ENCODE measurements at regions not wholly inside any gene's neighbourhood (a gene's known extent, or its start where the extent isn't known, plus 50 kb on each side); places are given as distances from the start of the nearest gene placed in this dataset.

- no peaks in the 10 kb centered on the region for H3K4me1 ChIP-seq (ENCODE audit: insufficient read depth, low read length)
- no peaks in the 10 kb centered on the region for H3K27me3 ChIP-seq (ENCODE audit: insufficient read depth, low read length)
- H3K9ac ChIP-seq (ENCODE audit: low read depth, low read length): no peak overlapping the region
- peaks cover 3% of the 10 kb centered on the region; the same call in 1 of the 2 replicates for H3K9me3 ChIP-seq (ENCODE audit: insufficient read depth, low read depth, low read length)
- H3K27ac ChIP-seq (ENCODE audit: low read length): no peak overlapping the region
- H3K36me3 ChIP-seq (ENCODE audit: insufficient read depth, low read depth, low read length): no peaks in the 10 kb centered on the region
- no peak overlapping the region for H3K4me3 ChIP-seq (ENCODE audit: low read length)
These were observed 954.1 kb upstream of the COX7C start for GRCh38 chr5:85663708-85664031.

GRCh38 chr5:85670417-85670816, 947.3 kb upstream of the COX7C start:
- no peaks in the 10 kb centered on the region for H3K4me1 ChIP-seq (ENCODE audit: insufficient read depth, low read length)
- no peak overlapping the region for H3K4me3 ChIP-seq (ENCODE audit: low read length)
- H3K9me3 ChIP-seq (ENCODE audit: insufficient read depth, low read depth, low read length): no peaks in the 10 kb centered on the region
- no peak overlapping the region for H3K9ac ChIP-seq (ENCODE audit: low read depth, low read length)
- H3K27ac ChIP-seq (ENCODE audit: low read length): no peak overlapping the region
- H3K27me3 ChIP-seq (ENCODE audit: insufficient read depth, low read length): no peaks in the 10 kb centered on the region
- no peaks in the 10 kb centered on the region for H3K36me3 ChIP-seq (ENCODE audit: insufficient read depth, low read depth, low read length)

GRCh38 chr5:85671223-85671970, 946.3 kb upstream of the COX7C start:
- no peak overlapping the region for H3K9ac ChIP-seq (ENCODE audit: low read depth, low read length)
- H3K4me1 ChIP-seq (ENCODE audit: insufficient read depth, low read length): no peaks in the 10 kb centered on the region
- no peaks in the 10 kb centered on the region for H3K36me3 ChIP-seq (ENCODE audit: insufficient read depth, low read depth, low read length)
- no peak overlapping the region for H3K4me3 ChIP-seq (ENCODE audit: low read length)
- no peaks in the 10 kb centered on the region for H3K27me3 ChIP-seq (ENCODE audit: insufficient read depth, low read length)
- H3K9me3 ChIP-seq (ENCODE audit: insufficient read depth, low read depth, low read length): no peaks in the 10 kb centered on the region
- no peak overlapping the region for H3K27ac ChIP-seq (ENCODE audit: low read length)

GRCh38 chr5:85681871-85682270, 935.9 kb upstream of the COX7C start:
- Histone ChIP-seq H3K27ac (ENCODE audit: low read length) (no peak overlapping the region), H3K9me3 (ENCODE audit: insufficient read depth, low read depth, low read length) (no peaks in the 10 kb centered on the region), H3K4me3 (ENCODE audit: low read length) (no peak overlapping the region)

GRCh38 chr5:85684351-85684750, 933.4 kb upstream of the COX7C start:
- no peaks in the 10 kb centered on the region for H3K27me3 ChIP-seq (ENCODE audit: insufficient read depth, low read length)
- no peaks in the 10 kb centered on the region for H3K4me1 ChIP-seq (ENCODE audit: insufficient read depth, low read length)
- no peaks in the 10 kb centered on the region for H3K9me3 ChIP-seq (ENCODE audit: insufficient read depth, low read depth, low read length)

More at GRCh38 chr5:85681871-85682270, 935.9 kb upstream of the COX7C start:
- H3K4me1 ChIP-seq (ENCODE audit: insufficient read depth, low read length): no peaks in the 10 kb centered on the region
- no peaks in the 10 kb centered on the region for H3K36me3 ChIP-seq (ENCODE audit: insufficient read depth, low read depth, low read length)
- H3K27me3 ChIP-seq (ENCODE audit: insufficient read depth, low read length): no peaks in the 10 kb centered on the region
- no peak overlapping the region for H3K9ac ChIP-seq (ENCODE audit: low read depth, low read length)

GRCh38 chr5:85703296-85703695, 914.4 kb upstream of the COX7C start:
- Histone ChIP-seq H3K36me3 (ENCODE audit: insufficient read depth, low read depth, low read length) (no peaks in the 10 kb centered on the region), H3K4me3 (ENCODE audit: low read length) (no peak overlapping the region), H3K27me3 (ENCODE audit: insufficient read depth, low read length) (no peaks in the 10 kb centered on the region), H3K27ac (ENCODE audit: low read length) (no peak overlapping the region), H3K9me3 (ENCODE audit: insufficient read depth, low read depth, low read length) (no peaks in the 10 kb centered on the region), H3K9ac (ENCODE audit: low read depth, low read length) (no peak overlapping the region), H3K4me1 (ENCODE audit: insufficient read depth, low read length) (no peaks in the 10 kb centered on the region)

More at GRCh38 chr5:85684351-85684750, 933.4 kb upstream of the COX7C start:
- Histone ChIP-seq H3K4me3 (ENCODE audit: low read length) (no peak overlapping the region), H3K9ac (ENCODE audit: low read depth, low read length) (no peak overlapping the region), H3K27ac (ENCODE audit: low read length) (no peak overlapping the region), H3K36me3 (ENCODE audit: insufficient read depth, low read depth, low read length) (no peaks in the 10 kb centered on the region)

GRCh38 chr5:85709728-85710127, 908.0 kb upstream of the COX7C start:
- Histone ChIP-seq H3K27ac (ENCODE audit: low read length) (no peak overlapping the region), H3K4me1 (ENCODE audit: insufficient read depth, low read length) (no peaks in the 10 kb centered on the region), H3K4me3 (ENCODE audit: low read length) (no peak overlapping the region), H3K9ac (ENCODE audit: low read depth, low read length) (no peak overlapping the region), H3K9me3 (ENCODE audit: insufficient read depth, low read depth, low read length) (no peaks in the 10 kb centered on the region), H3K27me3 (ENCODE audit: insufficient read depth, low read length) (no peaks in the 10 kb centered on the region), H3K36me3 (ENCODE audit: insufficient read depth, low read depth, low read length) (no peaks in the 10 kb centered on the region)

GRCh38 chr5:85716344-85717202, 901.2 kb upstream of the COX7C start:
- H3K27ac ChIP-seq (ENCODE audit: low read length): no peak overlapping the region
- no peaks in the 10 kb centered on the region for H3K9me3 ChIP-seq (ENCODE audit: insufficient read depth, low read depth, low read length)

GRCh38 chr5:85717203-85717563, 900.6 kb upstream of the COX7C start:
- no peaks in the 10 kb centered on the region for H3K27me3 ChIP-seq (ENCODE audit: insufficient read depth, low read length)
- H3K36me3 ChIP-seq (ENCODE audit: insufficient read depth, low read depth, low read length): no peaks in the 10 kb centered on the region
- H3K9me3 ChIP-seq (ENCODE audit: insufficient read depth, low read depth, low read length): no peaks in the 10 kb centered on the region
- H3K4me1 ChIP-seq (ENCODE audit: insufficient read depth, low read length): no peaks in the 10 kb centered on the region
- no peak overlapping the region for H3K4me3 ChIP-seq (ENCODE audit: low read length)
- H3K27ac ChIP-seq (ENCODE audit: low read length): no peak overlapping the region
- no peak overlapping the region for H3K9ac ChIP-seq (ENCODE audit: low read depth, low read length)

More at GRCh38 chr5:85716344-85717202, 901.2 kb upstream of the COX7C start:
- no peaks in the 10 kb centered on the region for H3K36me3 ChIP-seq (ENCODE audit: insufficient read depth, low read depth, low read length)
- H3K9ac ChIP-seq (ENCODE audit: low read depth, low read length): no peak overlapping the region
- H3K4me3 ChIP-seq (ENCODE audit: low read length): no peak overlapping the region
- no peaks in the 10 kb centered on the region for H3K27me3 ChIP-seq (ENCODE audit: insufficient read depth, low read length)
- H3K4me1 ChIP-seq (ENCODE audit: insufficient read depth, low read length): no peaks in the 10 kb centered on the region

- H3K27me3 ChIP-seq (ENCODE audit: insufficient read depth, low read length): no peaks in the 10 kb centered on the region
- no peak overlapping the region for H3K9ac ChIP-seq (ENCODE audit: low read depth, low read length)
- no peak overlapping the region for H3K27ac ChIP-seq (ENCODE audit: low read length)
These were observed 885.6 kb upstream of the COX7C start for GRCh38 chr5:85732185-85732584.

GRCh38 chr5:85741972-85742371, 875.8 kb upstream of the COX7C start:
- H3K27ac ChIP-seq (ENCODE audit: low read length): no peak overlapping the region
- H3K4me3 ChIP-seq (ENCODE audit: low read length): no peak overlapping the region
- no peak overlapping the region for H3K9ac ChIP-seq (ENCODE audit: low read depth, low read length)
- H3K4me1 ChIP-seq (ENCODE audit: insufficient read depth, low read length): no peaks in the 10 kb centered on the region
- H3K9me3 ChIP-seq (ENCODE audit: insufficient read depth, low read depth, low read length): peaks cover 13% of the 10 kb centered on the region
- no peaks in the 10 kb centered on the region for H3K36me3 ChIP-seq (ENCODE audit: insufficient read depth, low read depth, low read length)
- H3K27me3 ChIP-seq (ENCODE audit: insufficient read depth, low read length): no peaks in the 10 kb centered on the region

More at GRCh38 chr5:85732185-85732584, 885.6 kb upstream of the COX7C start:
- Histone ChIP-seq H3K9me3 (ENCODE audit: insufficient read depth, low read depth, low read length) (no peaks in the 10 kb centered on the region; the same call in 1 of the 2 replicates), H3K4me3 (ENCODE audit: low read length) (no peak overlapping the region), H3K36me3 (ENCODE audit: insufficient read depth, low read depth, low read length) (no peaks in the 10 kb centered on the region), H3K4me1 (ENCODE audit: insufficient read depth, low read length) (no peaks in the 10 kb centered on the region)

GRCh38 chr5:85760519-85760918, 857.2 kb upstream of the COX7C start:
- no peaks in the 10 kb centered on the region for H3K9me3 ChIP-seq (ENCODE audit: insufficient read depth, low read depth, low read length)
- H3K9ac ChIP-seq (ENCODE audit: low read depth, low read length): no peak overlapping the region
- H3K36me3 ChIP-seq (ENCODE audit: insufficient read depth, low read depth, low read length): no peaks in the 10 kb centered on the region
- no peaks in the 10 kb centered on the region for H3K27me3 ChIP-seq (ENCODE audit: insufficient read depth, low read length)
- H3K4me3 ChIP-seq (ENCODE audit: low read length): 0 out of 2 replicates have a peak overlapping the region, but pooled peaks have one; percentile 0
- H3K4me1 ChIP-seq (ENCODE audit: insufficient read depth, low read length): peaks cover 12% of the 10 kb centered on the region; the same call in 1 of the 2 replicates
- no peak overlapping the region for H3K27ac ChIP-seq (ENCODE audit: low read length)
